ENCODE measurements at regions not wholly inside any gene's neighbourhood (a gene's known extent, or its start where the extent isn't known, plus 50 kb on each side); places are given as distances from the start of the nearest gene placed in this dataset.
A peak's percentile ranks its signal among the peaks of the same experiment; 100 is the strongest.

DNA sequence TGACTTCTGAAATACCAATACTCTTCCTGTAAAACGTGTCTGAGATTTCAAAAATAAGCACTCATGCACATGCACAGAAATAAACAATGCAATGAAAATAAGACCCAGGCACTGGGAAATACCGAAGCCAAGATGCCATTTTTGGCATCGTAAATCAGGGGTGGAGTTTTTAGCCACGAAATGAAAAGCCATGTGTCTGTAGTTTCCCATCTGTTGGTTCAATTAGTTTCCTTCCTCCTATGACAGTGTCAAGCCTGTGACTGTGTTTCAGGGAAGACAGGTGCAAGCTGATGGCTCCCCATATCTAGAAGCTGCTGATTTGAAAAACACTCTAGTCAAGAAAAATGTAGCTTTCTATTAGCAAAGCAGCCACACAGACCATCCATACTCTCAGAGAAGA is 480.4 kb upstream of the CAMK1G start:
- TF ChIP-seq, protein P1, sequence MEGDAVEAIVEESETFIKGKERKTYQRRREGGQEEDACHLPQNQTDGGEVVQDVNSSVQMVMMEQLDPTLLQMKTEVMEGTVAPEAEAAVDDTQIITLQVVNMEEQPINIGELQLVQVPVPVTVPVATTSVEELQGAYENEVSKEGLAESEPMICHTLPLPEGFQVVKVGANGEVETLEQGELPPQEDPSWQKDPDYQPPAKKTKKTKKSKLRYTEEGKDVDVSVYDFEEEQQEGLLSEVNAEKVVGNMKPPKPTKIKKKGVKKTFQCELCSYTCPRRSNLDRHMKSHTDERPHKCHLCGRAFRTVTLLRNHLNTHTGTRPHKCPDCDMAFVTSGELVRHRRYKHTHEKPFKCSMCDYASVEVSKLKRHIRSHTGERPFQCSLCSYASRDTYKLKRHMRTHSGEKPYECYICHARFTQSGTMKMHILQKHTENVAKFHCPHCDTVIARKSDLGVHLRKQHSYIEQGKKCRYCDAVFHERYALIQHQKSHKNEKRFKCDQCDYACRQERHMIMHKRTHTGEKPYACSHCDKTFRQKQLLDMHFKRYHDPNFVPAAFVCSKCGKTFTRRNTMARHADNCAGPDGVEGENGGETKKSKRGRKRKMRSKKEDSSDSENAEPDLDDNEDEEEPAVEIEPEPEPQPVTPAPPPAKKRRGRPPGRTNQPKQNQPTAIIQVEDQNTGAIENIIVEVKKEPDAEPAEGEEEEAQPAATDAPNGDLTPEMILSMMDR (IDR thresholded peaks at IDR 0.05; ENCODE audit: low read depth, low read length, missing control alignments), result no peak
- peak; percentile 69 for DNase-seq (ENCODE audit: low read depth)
- peak overlapping the region; percentile 22; the same call in 1 of the 2 replicates for H3K4me3 ChIP-seq (ENCODE audit: low read depth, low read length)

DNA sequence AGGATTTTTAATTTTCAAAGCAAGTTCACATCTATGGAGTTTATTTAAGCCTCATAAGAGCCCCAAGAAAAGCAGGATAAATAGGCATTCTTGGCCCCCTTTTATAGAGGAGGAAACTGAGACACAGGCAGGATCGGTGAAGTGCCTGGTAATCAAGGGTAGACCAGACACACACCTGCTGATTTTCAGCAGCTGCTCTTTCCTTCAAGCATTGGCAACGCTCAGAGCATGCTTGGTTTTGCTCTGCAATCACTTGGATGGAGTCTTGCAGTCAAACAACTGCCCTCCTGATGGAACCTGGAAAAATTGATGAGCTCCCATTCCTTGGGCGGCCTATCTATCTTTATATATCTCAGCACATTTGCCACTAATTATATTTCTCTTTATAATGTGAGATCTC is 478.9 kb upstream of the CAMK1G start:
- H3K4me3 ChIP-seq (ENCODE audit: low read depth, low read length), result peak overlapping the region; percentile 22; the same call in 1 of the 2 replicates
- DNase-seq (ENCODE audit: low read depth), result no peak
- TF ChIP-seq, protein P1 (IDR thresholded peaks at IDR 0.05; ENCODE audit: low read depth, low read length, missing control alignments), result no peak

DNA sequence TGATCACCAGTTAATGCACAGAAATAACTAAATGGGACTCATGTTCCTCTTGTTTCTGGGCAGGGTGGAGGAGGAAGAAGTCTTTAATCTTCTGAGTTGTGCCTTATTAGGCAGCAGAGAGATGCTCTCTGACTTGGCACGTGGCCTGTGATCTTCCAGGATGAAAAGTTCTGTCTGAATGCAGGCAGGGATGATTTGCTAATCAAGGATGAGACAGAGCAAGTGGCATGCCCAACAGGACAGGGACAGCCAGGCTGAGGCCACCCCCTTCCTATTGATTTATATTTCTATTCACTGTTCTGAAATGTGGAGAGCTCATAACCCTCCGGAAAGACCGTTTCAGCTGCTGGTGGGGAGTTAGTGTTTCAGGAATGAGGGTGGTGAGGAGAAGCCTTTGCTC is 477.8 kb upstream of the CAMK1G start:
- TF ChIP-seq, protein P1 (IDR thresholded peaks at IDR 0.05; ENCODE audit: low read depth, low read length, missing control alignments), result no peak
- no peak for DNase-seq (ENCODE audit: low read depth)

DNA sequence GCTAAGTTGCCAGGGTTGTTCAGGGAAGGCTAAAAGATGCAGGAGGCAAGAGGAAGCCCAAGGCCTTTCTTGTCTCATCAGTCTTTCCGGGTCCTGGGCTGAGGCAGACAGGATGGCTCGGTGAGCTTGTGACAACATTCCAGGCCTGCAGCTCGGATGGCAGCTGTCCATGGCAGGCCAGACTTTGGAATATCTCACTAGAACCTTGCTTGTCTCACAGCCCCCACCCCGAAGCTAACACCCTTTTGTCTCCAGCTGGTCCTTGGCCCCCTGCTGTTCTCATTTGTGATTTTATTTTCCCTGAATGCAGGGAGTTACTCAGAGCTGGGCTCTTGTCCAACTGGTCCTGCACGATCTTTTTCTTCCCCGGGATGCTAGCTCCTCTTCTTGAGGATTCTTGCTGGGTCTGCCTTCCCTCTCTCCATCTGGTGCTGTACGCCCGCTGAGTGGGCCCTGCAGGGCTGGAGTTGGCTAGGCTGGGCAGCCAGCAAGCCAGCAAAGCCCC is 477.2 kb upstream of the CAMK1G start:
- TF ChIP-seq, protein P1 (IDR thresholded peaks at IDR 0.05; ENCODE audit: low read depth, low read length, missing control alignments), result no peak
- DNase-seq (ENCODE audit: low read depth), result no peak
- H3K4me3 ChIP-seq (ENCODE audit: low read depth, low read length), result no peak overlapping the region

More for the DNA sequence above, 477.8 kb upstream of the CAMK1G start:
- H3K4me3 ChIP-seq (ENCODE audit: low read depth, low read length), result no peak overlapping the region; the same call in 1 of the 2 replicates

DNA sequence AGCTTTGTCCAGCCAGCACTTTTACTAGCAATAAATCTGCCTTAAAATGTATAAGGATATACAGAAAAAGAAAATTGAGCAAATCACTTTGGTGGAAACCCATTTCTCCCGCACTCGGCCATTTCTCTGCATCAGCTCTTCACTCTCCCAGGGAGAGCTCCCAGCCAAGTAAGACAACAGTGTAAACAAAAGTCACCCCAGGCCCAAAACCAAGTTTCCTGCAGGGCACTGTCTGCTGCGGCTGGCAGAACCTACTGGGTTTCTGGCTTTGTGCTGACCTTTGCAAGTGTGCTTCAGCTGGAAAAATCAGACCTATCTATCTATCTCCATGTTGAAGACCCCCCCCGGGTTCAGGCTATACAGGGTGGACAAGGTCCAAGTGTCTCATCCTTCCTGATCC is 476.7 kb upstream of the CAMK1G start:
- no peak overlapping the region for H3K4me3 ChIP-seq (ENCODE audit: low read depth, low read length)
- TF ChIP-seq, protein P1 (IDR thresholded peaks at IDR 0.05; ENCODE audit: low read depth, low read length, missing control alignments), result no peak
- DNase-seq (ENCODE audit: low read depth), result no peak

DNA sequence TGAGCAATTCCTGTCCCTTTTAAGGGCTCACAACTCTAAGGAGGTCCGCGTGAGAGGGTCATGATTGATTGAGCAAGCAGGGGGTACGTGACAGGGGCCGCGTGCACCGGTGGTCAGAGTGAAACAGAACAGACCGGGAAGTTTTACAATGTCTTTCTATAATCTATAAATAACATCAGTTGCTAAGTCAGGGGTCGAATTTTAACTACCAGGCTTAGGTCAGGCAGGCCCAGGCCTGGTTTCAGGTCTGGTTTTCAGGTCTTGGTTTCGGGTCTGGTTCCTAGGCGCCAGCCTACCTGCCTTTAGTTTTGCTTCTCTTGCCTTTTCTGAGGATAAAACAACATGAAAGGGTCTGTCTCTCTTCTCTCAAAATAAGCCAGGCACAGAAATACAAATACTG is 476.0 kb upstream of the CAMK1G start:
- TF ChIP-seq, protein P1 (IDR thresholded peaks at IDR 0.05; ENCODE audit: low read depth, low read length, missing control alignments), result no peak
- DNase-seq (ENCODE audit: low read depth), result peak; percentile 83
- H3K4me3 ChIP-seq (ENCODE audit: low read depth, low read length), result no peak overlapping the region
